HG03457 (cell line): ENCODE measurements at regions not wholly inside any gene's neighbourhood (a gene's known extent, or its start where the extent isn't known, plus 50 kb on each side); places are given as distances from the start of the nearest gene placed in this dataset.

Experiments used
- ATAC-seq: cut with Tn5 transposase; IDR thresholded peaks from one replicate; pipeline ENCODE4 v1.9.1; 2021; ENCODE audit warnings: moderate number of reproducible peaks; ENCODE audit not compliant: unreplicated experiment

GRCh38 chr4:11626066-11626465 lies 197.4 kb upstream of the HS3ST1 start:
- ATAC-seq = no peak

GRCh38 chr4:11625211-11625610 lies 196.5 kb upstream of the HS3ST1 start:
- no peak for ATAC-seq

- ATAC-seq = no peak
Observed at GRCh38 chr4:11624370-11624769, 195.7 kb upstream of the HS3ST1 start.

GRCh38 chr4:11623726-11624037 lies 195.0 kb upstream of the HS3ST1 start:
- ATAC-seq = no peak

GRCh38 chr4:11622961-11623725 lies 194.4 kb upstream of the HS3ST1 start:
- ATAC-seq = no peak

- no peak for ATAC-seq
Observed at GRCh38 chr4:11620861-11621260, 192.2 kb upstream of the HS3ST1 start.

- ATAC-seq = no peak
Observed at GRCh38 chr4:11618666-11619282, 190.1 kb upstream of the HS3ST1 start.

- ATAC-seq = no peak
Observed at GRCh38 chr4:11616856-11617255, 188.2 kb upstream of the HS3ST1 start.

- no peak for ATAC-seq
Observed at GRCh38 chr4:11615601-11616000, 186.9 kb upstream of the HS3ST1 start.

GRCh38 chr4:11614426-11614825 lies 185.7 kb upstream of the HS3ST1 start:
- no peak for ATAC-seq

- no peak for ATAC-seq
Observed at GRCh38 chr4:11611868-11612267, 183.2 kb upstream of the HS3ST1 start.

- ATAC-seq = no peak
Observed at GRCh38 chr4:11609751-11610150, 181.1 kb upstream of the HS3ST1 start.

GRCh38 chr4:11608992-11609391 lies 180.3 kb upstream of the HS3ST1 start:
- no peak for ATAC-seq

GRCh38 chr4:11606078-11606477 lies 177.4 kb upstream of the HS3ST1 start:
- ATAC-seq = no peak

- no peak for ATAC-seq
Observed at GRCh38 chr4:11605597-11605996, 176.9 kb upstream of the HS3ST1 start.

GRCh38 chr4:11604821-11605220 lies 176.1 kb upstream of the HS3ST1 start:
- no peak for ATAC-seq

GRCh38 chr4:11603591-11604194 lies 175.0 kb upstream of the HS3ST1 start:
- no peak for ATAC-seq

- ATAC-seq = no peak
Observed at GRCh38 chr4:11602606-11603340, 174.1 kb upstream of the HS3ST1 start.

GRCh38 chr4:11599064-11599463 lies 170.4 kb upstream of the HS3ST1 start:
- ATAC-seq = no peak

- ATAC-seq = no peak
Observed at GRCh38 chr4:11598591-11598990, 169.9 kb upstream of the HS3ST1 start.

- no peak for ATAC-seq
Observed at GRCh38 chr4:11597506-11597905, 168.8 kb upstream of the HS3ST1 start.

GRCh38 chr4:11596989-11597388 lies 168.3 kb upstream of the HS3ST1 start:
- ATAC-seq = no peak
